BJ (cell line): ENCODE measurements at regions not wholly inside any gene's neighbourhood (a gene's known extent, or its start where the extent isn't known, plus 50 kb on each side); places are given as distances from the start of the nearest gene placed in this dataset.

Experiments
- CTCF ChIA-PET: fragments of 350-600 bp; formaldehyde crosslinking; extraction: SDS; loops from one replicate; lab custom pipeline; 2021; ENCODE audit warnings: antibody characterized with exemption, inconsistent platforms; lab: Yijun Ruan, JAX
- POLR2A ChIA-PET: fragments of 300-600 bp; sonication (Branson Sonifier 250); formaldehyde crosslinking; extraction: SDS; loops from one replicate; lab custom pipeline; 2021; ENCODE audit warnings: antibody characterized with exemption; lab: Charles Lee
- DNase-seq: peaks from one replicate; pipeline ENCODE4 v3.0.0-alpha.2; 2011; ENCODE audit warnings: low read depth
- H3K27me3 ChIP-seq: 2 replicates; pipeline ENCODE4 v1.6.0; 2011; ENCODE audit warnings: low read length; ENCODE audit not compliant: control insufficient read depth, insufficient read depth
- H3K36me3 ChIP-seq: 2 replicates; pipeline ENCODE4 v1.5.1; 2011; ENCODE audit warnings: low read length; ENCODE audit not compliant: control insufficient read depth, insufficient read depth
- H3K4me3 ChIP-seq: 2 replicates; pipeline ENCODE4 v1.5.1; 2011; ENCODE audit warnings: low read depth, mild to moderate bottlenecking, control low read depth, low read length
- TF ChIP-seq, protein P1 (sequence below): IDR thresholded peaks from 2 replicates; pipeline ENCODE4 v1.5.1; 2011; ENCODE audit warnings: low read depth, mild to moderate bottlenecking, control low read depth, inconsistent platforms, low read length, moderate library complexity; ENCODE audit not compliant: insufficient read depth

DNA sequence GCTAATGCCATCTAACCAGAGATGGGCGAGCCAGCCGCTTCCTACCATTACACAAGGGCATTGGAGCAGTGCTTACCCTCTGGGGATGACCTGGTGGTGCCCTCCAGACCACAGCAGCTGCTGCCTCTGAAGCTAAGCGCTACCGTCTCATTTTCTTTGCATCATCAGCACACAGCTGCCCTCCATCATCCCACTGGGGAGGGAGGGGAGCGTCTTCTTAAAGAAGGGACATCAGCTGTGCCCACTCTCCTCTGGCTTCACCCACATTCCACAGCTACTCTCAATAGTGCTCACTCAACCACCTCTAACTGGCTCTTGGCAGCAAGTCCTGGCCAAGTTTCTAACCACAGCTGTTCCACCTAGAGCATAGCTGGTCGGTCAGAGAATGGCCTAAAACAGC, 503.4 kb downstream of the NFIB start:
- H3K36me3 ChIP-seq, result no peaks in the 10 kb centered on the region
- TF ChIP-seq, protein P1, sequence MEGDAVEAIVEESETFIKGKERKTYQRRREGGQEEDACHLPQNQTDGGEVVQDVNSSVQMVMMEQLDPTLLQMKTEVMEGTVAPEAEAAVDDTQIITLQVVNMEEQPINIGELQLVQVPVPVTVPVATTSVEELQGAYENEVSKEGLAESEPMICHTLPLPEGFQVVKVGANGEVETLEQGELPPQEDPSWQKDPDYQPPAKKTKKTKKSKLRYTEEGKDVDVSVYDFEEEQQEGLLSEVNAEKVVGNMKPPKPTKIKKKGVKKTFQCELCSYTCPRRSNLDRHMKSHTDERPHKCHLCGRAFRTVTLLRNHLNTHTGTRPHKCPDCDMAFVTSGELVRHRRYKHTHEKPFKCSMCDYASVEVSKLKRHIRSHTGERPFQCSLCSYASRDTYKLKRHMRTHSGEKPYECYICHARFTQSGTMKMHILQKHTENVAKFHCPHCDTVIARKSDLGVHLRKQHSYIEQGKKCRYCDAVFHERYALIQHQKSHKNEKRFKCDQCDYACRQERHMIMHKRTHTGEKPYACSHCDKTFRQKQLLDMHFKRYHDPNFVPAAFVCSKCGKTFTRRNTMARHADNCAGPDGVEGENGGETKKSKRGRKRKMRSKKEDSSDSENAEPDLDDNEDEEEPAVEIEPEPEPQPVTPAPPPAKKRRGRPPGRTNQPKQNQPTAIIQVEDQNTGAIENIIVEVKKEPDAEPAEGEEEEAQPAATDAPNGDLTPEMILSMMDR, result no peak
- POLR2A ChIA-PET, result no interaction called here
- no peak overlapping the region for H3K4me3 ChIP-seq
- CTCF ChIA-PET, result interaction anchor here (1.0 kb wide), 1 partner anchor 25 kb away, joined by 3 read pairs; no protein-coding TSS in a partner anchor
- H3K27me3 ChIP-seq, result no peaks in the 10 kb centered on the region
- no peak for DNase-seq

DNA sequence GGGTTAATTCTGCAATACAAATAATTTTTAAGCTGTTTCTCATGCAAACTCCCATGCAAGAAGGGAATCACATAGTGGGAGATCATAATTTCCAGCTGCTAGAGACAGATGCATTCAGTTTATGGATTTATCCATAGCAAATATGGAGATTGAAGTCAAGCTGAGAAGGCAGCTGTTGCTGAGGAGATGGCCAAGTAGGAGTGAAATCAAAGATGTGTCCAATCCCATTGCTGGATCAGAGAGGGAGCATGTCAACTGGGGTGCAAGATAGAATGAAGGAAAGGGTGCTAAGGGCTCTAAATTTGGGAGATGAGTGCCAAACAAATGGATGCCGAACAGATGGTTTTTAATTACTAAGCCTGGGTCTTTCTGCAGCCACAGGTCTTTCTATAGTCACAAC, 504.5 kb downstream of the NFIB start:
- POLR2A ChIA-PET, result no interaction called here
- CTCF ChIA-PET, result no interaction called here
- no peaks in the 10 kb centered on the region for H3K36me3 ChIP-seq
- DNase-seq, result no peak
- no peak overlapping the region for H3K4me3 ChIP-seq
- H3K27me3 ChIP-seq, result no peaks in the 10 kb centered on the region
- TF ChIP-seq, protein P1, result no peak

DNA sequence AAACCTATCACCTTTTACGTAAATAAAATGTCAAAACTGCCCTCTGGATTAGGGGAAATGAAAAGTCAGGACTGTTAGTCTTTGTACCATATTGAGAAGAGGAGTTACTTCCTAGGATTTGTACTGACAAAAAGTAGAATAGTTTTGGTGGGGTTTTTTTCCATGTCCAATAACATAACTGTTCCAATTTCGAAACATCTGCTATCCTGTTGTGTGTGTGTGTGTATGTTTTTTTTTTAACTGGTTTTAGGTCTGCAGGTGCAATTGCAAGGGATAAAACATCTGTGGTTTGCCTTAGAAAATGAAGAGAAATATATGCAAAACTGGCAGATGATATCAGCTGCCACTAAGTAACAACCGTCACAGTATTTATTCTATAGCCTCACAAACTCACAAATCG, 506.8 kb downstream of the NFIB start:
- H3K4me3 ChIP-seq, result no peak overlapping the region
- no peak for DNase-seq
- CTCF ChIA-PET, result no interaction called here
- POLR2A ChIA-PET, result no interaction called here
- H3K27me3 ChIP-seq, result no peaks in the 10 kb centered on the region
- no peaks in the 10 kb centered on the region for H3K36me3 ChIP-seq
- TF ChIP-seq, protein P1, result no peak

DNA sequence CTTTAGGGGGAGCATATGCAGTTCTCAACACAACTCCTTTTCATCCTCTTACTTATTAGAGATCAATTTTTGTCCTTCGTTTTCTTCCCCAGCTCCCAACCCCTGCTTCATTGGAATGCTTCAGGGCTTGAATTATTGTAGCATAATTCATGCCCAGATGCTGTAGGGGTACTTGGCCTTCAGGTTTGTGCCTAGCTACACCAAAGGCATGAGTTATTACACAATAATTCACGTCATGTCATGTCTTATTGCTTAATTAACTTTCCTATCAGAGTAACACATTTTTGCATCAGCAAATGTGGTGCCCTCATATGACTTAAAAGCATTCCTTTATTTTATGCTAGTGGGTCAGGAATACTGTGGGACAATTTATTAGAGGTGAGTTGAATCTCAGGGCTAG, 507.2 kb downstream of the NFIB start:
- Histone ChIP-seq H3K36me3 (no peaks in the 10 kb centered on the region), H3K27me3 (no peaks in the 10 kb centered on the region), H3K4me3 (no peak overlapping the region)
- ChIA-PET POLR2A (no interaction called here), CTCF (no interaction called here)
- TF ChIP-seq, protein P1, result no peak
- no peak for DNase-seq

DNA sequence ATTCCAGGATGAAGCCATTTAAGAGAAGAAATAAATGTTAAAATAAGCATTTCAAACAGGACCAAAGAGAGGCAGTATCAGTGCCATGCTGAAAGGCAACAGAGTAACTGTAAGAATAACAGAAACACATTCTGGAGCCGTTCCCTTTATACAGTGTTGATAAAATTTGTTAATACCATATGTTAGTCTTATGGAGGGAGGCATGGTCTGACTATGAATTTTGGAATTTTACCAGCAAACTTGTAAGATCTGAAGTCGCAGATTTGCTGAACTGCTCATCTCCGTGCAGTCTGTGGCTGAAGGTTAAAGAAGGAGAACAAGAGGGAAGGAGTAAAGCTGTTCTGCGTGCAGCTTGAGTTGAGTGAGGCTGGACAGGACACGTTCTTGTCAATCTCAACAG, 508.4 kb downstream of the NFIB start:
- TF ChIP-seq, protein P1, result no peak
- no peaks in the 10 kb centered on the region for H3K27me3 ChIP-seq
- ChIA-PET POLR2A (no interaction called here), CTCF (no interaction called here)
- no peak overlapping the region for H3K4me3 ChIP-seq
- no peak for DNase-seq
- no peaks in the 10 kb centered on the region for H3K36me3 ChIP-seq
